ENCODE measurements at regions not wholly inside any gene's neighbourhood (a gene's known extent, or its start where the extent isn't known, plus 50 kb on each side); places are given as distances from the start of the nearest gene placed in this dataset.

- no peaks in the 10 kb centered on the region for H3K27me3 ChIP-seq
- no peaks in the 10 kb centered on the region for H3K36me3 ChIP-seq
- H3K27ac ChIP-seq, result peak overlapping the region; percentile 10 to 72
- H3K4me1 ChIP-seq, result peaks cover 0 to 44% of the 10 kb centered on the region in 2 donors
- no peak overlapping the region for H3K4me3 ChIP-seq
- TF ChIP-seq CTCF (IDR thresholded peaks at IDR 0.05), result no peak
- H3K9me3 ChIP-seq, result no peaks in the 10 kb centered on the region
- DNase-seq (ENCODE audit: low spot score), result no peak
Observed at GRCh38 chr1:56436912-56437417, 142.4 kb downstream of the PLPP3 start.

GRCh38 chr1:56436296-56436695, 143.1 kb downstream of the PLPP3 start:
- Histone ChIP-seq H3K27ac (no peak overlapping the region), H3K9me3 (no peaks in the 10 kb centered on the region), H3K4me3 (no peak overlapping the region), H3K27me3 (no peaks in the 10 kb centered on the region), H3K36me3 (no peaks in the 10 kb centered on the region), H3K4me1 (peaks cover 0 to 44% of the 10 kb centered on the region in 2 donors)
- DNase-seq (ENCODE audit: low spot score), result no peak
- no peak for TF ChIP-seq CTCF (IDR thresholded peaks at IDR 0.05)

- Histone ChIP-seq H3K9me3 (no peaks in the 10 kb centered on the region), H3K4me1 (peaks cover 0 to 44% of the 10 kb centered on the region in 2 donors), H3K27ac (no peak overlapping the region), H3K27me3 (no peaks in the 10 kb centered on the region), H3K4me3 (no peak overlapping the region), H3K36me3 (no peaks in the 10 kb centered on the region)
- DNase-seq (ENCODE audit: low spot score), result no peak
- no peak for TF ChIP-seq CTCF (IDR thresholded peaks at IDR 0.05)
Observed at GRCh38 chr1:56435434-56436262, 143.7 kb downstream of the PLPP3 start.

GRCh38 chr1:56434740-56435139, 144.6 kb downstream of the PLPP3 start:
- no peaks in the 10 kb centered on the region for H3K9me3 ChIP-seq
- H3K4me3 ChIP-seq, result no peak overlapping the region
- no peak for DNase-seq (ENCODE audit: low spot score)
- no peak for TF ChIP-seq CTCF (IDR thresholded peaks at IDR 0.05)
- no peak overlapping the region for H3K27ac ChIP-seq
- no peaks in the 10 kb centered on the region for H3K27me3 ChIP-seq
- peaks cover 0 to 46% of the 10 kb centered on the region in 2 donors for H3K4me1 ChIP-seq
- no peaks in the 10 kb centered on the region for H3K36me3 ChIP-seq

GRCh38 chr1:56434025-56434424, 145.3 kb downstream of the PLPP3 start:
- TF ChIP-seq CTCF (IDR thresholded peaks at IDR 0.05), result no peak
- Histone ChIP-seq H3K36me3 (no peaks in the 10 kb centered on the region), H3K27me3 (no peaks in the 10 kb centered on the region), H3K4me3 (no peak overlapping the region), H3K4me1 (peaks cover 0 to 39% of the 10 kb centered on the region in 2 donors), H3K9me3 (no peaks in the 10 kb centered on the region), H3K27ac (no peak overlapping the region)
- DNase-seq (ENCODE audit: low spot score), result no peak
